Tibial nerve (tissue), 4 donors: ENCODE measurements at regions not wholly inside any gene's neighbourhood (a gene's known extent, or its start where the extent isn't known, plus 50 kb on each side); places are given as distances from the start of the nearest gene placed in this dataset.
"Not testable (repeated sequence)": the region's sequence is repeated elsewhere in the genome, so short reads cannot be mapped to it uniquely, and the experiment has no call there.

ENCODE experiments used
- DNase-seq, 2 donors: peaks; one replicate each; pipeline ENCODE4 v3.0.0-alpha.2; 2019; ENCODE audit warnings: low spot score in 2 of 2
- H3K27ac ChIP-seq, 4 donors: fragments of 200-600 bp; sonication (generic) in 3 of 4; one replicate each; pipeline ENCODE4 v1.5.1; 2017 to 2019; ENCODE audit warnings: mild to moderate bottlenecking in 1 of 4
- H3K27me3 ChIP-seq, 2 donors: fragments of 200-600 bp; sonication (generic) in 1 of 2; one replicate each; pipeline versions ENCODE4 v1.5.1 to v1.6.0; 2017 to 2019
- H3K36me3 ChIP-seq, 3 donors: fragments of 200-600 bp; sonication (generic); one replicate each; pipeline ENCODE4 v1.5.1; 2018 to 2019
- H3K4me1 ChIP-seq, 4 donors: fragments of 200-600 bp; sonication (generic) in 3 of 4; one replicate each; pipeline ENCODE4 v1.5.1; 2017 to 2019
- H3K4me3 ChIP-seq, 4 donors: fragments of 200-600 bp; sonication (generic) in 3 of 4; one replicate each; pipeline ENCODE4 v1.5.1; 2017 to 2019; ENCODE audit warnings: mild to moderate bottlenecking in 1 of 4, moderate library complexity in 1 of 4
- H3K9me3 ChIP-seq, 4 donors: fragments of 200-600 bp; sonication (generic) in 3 of 4; one replicate each; pipeline ENCODE4 v1.5.1; 2017 to 2019
- CTCF ChIP-seq, 5 experiments: fragments of 200-600 bp in 3 of 5; fragments of 450-650 bp in 2 of 5; sonication (generic) in 3 of 5; IDR thresholded peaks; one replicate each; pipeline ENCODE4 v1.5.1; 2016 to 2019; ENCODE audit warnings: antibody characterized with exemption in 5 of 5, mild to moderate bottlenecking in 3 of 5, moderate library complexity in 2 of 5
- EP300 ChIP-seq, 2 donors: sonication (generic); formaldehyde crosslinking; IDR thresholded peaks; one replicate each; pipeline ENCODE4 v1.6.1; 2017; ENCODE audit warnings: antibody characterized with exemption in 2 of 2, mild to moderate bottlenecking in 1 of 2
- POLR2A ChIP-seq, 2 donors: fragments of 450-650 bp; IDR thresholded peaks; one replicate each; pipeline ENCODE4 v1.6.1; 2017; ENCODE audit warnings: antibody characterized with exemption in 2 of 2, mild to moderate bottlenecking in 2 of 2, moderate library complexity in 2 of 2
- WGBS, 2 donors: methylation state at CpG; one replicate each; pipeline ENCODE4 v1.1.5; 2018; 5-methylcytosine and 5-hydroxymethylcytosine counted together

GRCh38 chr6:14567842-14568241 is 450.3 kb downstream of the CD83 start:
- H3K27me3 ChIP-seq = no peaks in the 10 kb centered on the region
- 64 to 66% methylated on average over 1 of the region's 1 CpG for WGBS, 2 donors
- DNase-seq = no peak
- H3K36me3 ChIP-seq = no peaks in the 10 kb centered on the region
- H3K4me1 ChIP-seq = no peaks in the 10 kb centered on the region
- TF ChIP-seq CTCF (IDR thresholded peaks at IDR 0.05) (no peak), POLR2A (IDR thresholded peaks at IDR 0.05) (no peak), EP300 (IDR thresholded peaks at IDR 0.05) (no peak)
- no peaks in the 10 kb centered on the region for H3K9me3 ChIP-seq
- H3K4me3 ChIP-seq = no peak overlapping the region
- H3K27ac ChIP-seq = no peak overlapping the region

GRCh38 chr6:14569394-14569793 is 451.8 kb downstream of the CD83 start:
- Histone ChIP-seq H3K4me3 (no peak overlapping the region), H3K9me3 (no peaks in the 10 kb centered on the region), H3K27me3 (no peaks in the 10 kb centered on the region), H3K36me3 (no peaks in the 10 kb centered on the region), H3K27ac (no peak overlapping the region), H3K4me1 (no peaks in the 10 kb centered on the region)
- WGBS, 2 donors = 50 to 54% methylated on average over 1 of the region's 1 CpG
- no peak for TF ChIP-seq EP300 (IDR thresholded peaks at IDR 0.05)
- TF ChIP-seq POLR2A (IDR thresholded peaks at IDR 0.05) = no peak
- TF ChIP-seq CTCF (IDR thresholded peaks at IDR 0.05) = no peak
- DNase-seq = no peak

GRCh38 chr6:14569874-14570273 is 452.3 kb downstream of the CD83 start:
- not testable (repeated sequence) for H3K36me3 ChIP-seq, H3K27ac ChIP-seq, H3K4me3 ChIP-seq, DNase-seq, H3K4me1 ChIP-seq, H3K9me3 ChIP-seq, H3K27me3 ChIP-seq
- WGBS, 2 donors = 82 to 91% methylated on average over 5 of the region's 5 CpGs

GRCh38 chr6:14571001-14571400 is 453.4 kb downstream of the CD83 start:
- TF ChIP-seq POLR2A (IDR thresholded peaks at IDR 0.05) (no peak), EP300 (IDR thresholded peaks at IDR 0.05) (no peak), CTCF (IDR thresholded peaks at IDR 0.05) (no peak)
- Histone ChIP-seq H3K4me3 (no peak overlapping the region), H3K27ac (no peak overlapping the region), H3K27me3 (no peaks in the 10 kb centered on the region), H3K36me3 (no peaks in the 10 kb centered on the region), H3K9me3 (no peaks in the 10 kb centered on the region), H3K4me1 (no peaks in the 10 kb centered on the region)
- no peak for DNase-seq
- WGBS, 2 donors = 95 to 98% methylated on average over 8 of the region's 8 CpGs

DNA sequence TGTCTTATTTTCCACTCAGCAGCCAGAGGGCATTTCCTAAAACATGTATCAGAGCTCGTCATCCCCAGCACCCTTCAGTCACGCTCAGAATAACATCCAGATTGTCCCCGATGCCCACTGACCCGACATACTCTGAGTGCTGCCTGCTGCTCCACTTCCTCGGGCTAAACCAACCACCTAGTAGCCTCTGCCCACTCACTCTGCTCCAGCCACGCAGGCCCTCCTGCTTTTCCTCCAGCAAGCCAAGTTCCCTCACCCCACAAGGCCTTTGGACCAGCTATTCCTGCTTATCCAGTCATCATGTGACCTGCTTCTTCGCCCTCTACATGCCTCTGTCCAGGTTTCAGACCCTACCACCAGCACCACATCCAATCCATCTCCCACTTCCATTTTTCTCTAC is 454.2 kb downstream of the CD83 start:
- H3K27me3 ChIP-seq = no peaks in the 10 kb centered on the region
- no peak overlapping the region for H3K27ac ChIP-seq
- DNase-seq = no peak
- no peak for TF ChIP-seq POLR2A (IDR thresholded peaks at IDR 0.05)
- TF ChIP-seq CTCF (IDR thresholded peaks at IDR 0.05) = no peak
- TF ChIP-seq EP300 (IDR thresholded peaks at IDR 0.05) = no peak
- WGBS, 2 donors = 81 to 91% methylated on average over 7 of the region's 7 CpGs
- H3K36me3 ChIP-seq = no peaks in the 10 kb centered on the region
- no peaks in the 10 kb centered on the region for H3K4me1 ChIP-seq
- no peak overlapping the region for H3K4me3 ChIP-seq
- H3K9me3 ChIP-seq = no peaks in the 10 kb centered on the region

DNA sequence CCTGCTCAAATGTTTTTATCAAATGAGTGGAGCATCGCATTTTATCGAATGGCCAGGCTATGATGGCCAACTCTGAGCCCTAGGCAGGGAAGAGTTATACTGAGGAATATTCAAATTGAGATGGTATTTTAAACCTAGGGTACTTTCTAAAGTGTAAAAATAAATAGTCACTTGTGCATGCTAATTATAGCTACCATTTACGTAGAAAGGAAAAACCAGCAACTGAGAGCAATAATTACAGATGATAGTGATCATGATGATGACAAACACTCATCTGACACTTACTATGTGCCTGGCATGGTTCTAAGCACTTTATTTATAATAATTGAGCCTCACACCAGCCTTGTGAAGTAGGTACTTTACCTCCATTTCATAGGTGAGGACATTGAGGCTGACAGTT is 455.7 kb downstream of the CD83 start:
- Histone ChIP-seq H3K4me3 (no peak overlapping the region), H3K4me1 (no peaks in the 10 kb centered on the region), H3K36me3 (no peaks in the 10 kb centered on the region), H3K9me3 (no peaks in the 10 kb centered on the region), H3K27me3 (no peaks in the 10 kb centered on the region), H3K27ac (no peak overlapping the region)
- DNase-seq = no peak
- 95 to 99% methylated on average over 3 of the region's 3 CpGs for WGBS, 2 donors
- TF ChIP-seq CTCF (IDR thresholded peaks at IDR 0.05) = no peak
- no peak for TF ChIP-seq EP300 (IDR thresholded peaks at IDR 0.05)
- TF ChIP-seq POLR2A (IDR thresholded peaks at IDR 0.05) = no peak
